HepG2 (cell line): ENCODE measurements at regions not wholly inside any gene's neighbourhood (a gene's known extent, or its start where the extent isn't known, plus 50 kb on each side); places are given as distances from the start of the nearest gene placed in this dataset.

ENCODE experiments used
- ATAC-seq: fragments of 200-7000 bp; cut with Tn5 transposase; 3 replicates; pipeline ENCODE4 v1.9.1; 2020; ENCODE audit warnings: mild to moderate bottlenecking, moderate library complexity
- BruUV-seq: library from RNA; stranded (reverse); fragments of 400-500 nt; replicated peaks from 2 replicates; lab custom pipeline; 2021; lab: Mats Ljungman, UMichigan
- CTCF ChIA-PET: fragments of 300-600 bp; formaldehyde crosslinking; extraction: SDS; loops from one replicate; lab custom pipeline; 2021; ENCODE audit warnings: low total read pairs, inconsistent platforms, low intra/inter-chr PET ratio; lab: Yijun Ruan, JAX
- POLR2A ChIA-PET: fragments of 350-600 bp; sonication (Branson Sonifier 250); formaldehyde crosslinking; loops from one replicate; lab custom pipeline; 2020; ENCODE audit warnings: antibody characterized with exemption, inconsistent platforms; lab: Yijun Ruan, JAX
- DNase-seq: peaks from one replicate; pipeline ENCODE4 v3.0.0-alpha.2; 2015; ENCODE audit warnings: low spot score
- FAIRE-seq: peaks from 3 replicates; lab custom pipeline; 2011; peaks lifted over from hg19 to GRCh38; lab: Jason Lieb, UNC
- H2AFZ ChIP-seq: one replicate; pipeline ENCODE4 v1.6.1; 2011; ENCODE audit warnings: low read length, inconsistent platforms
- H3K27ac ChIP-seq: fragments of 300-600 bp; 3 replicates; pipeline ENCODE4 v1.8.0; 2011; ENCODE audit warnings: mixed run types, mild to moderate bottlenecking, mixed read lengths, low read length, inconsistent platforms; ENCODE audit not compliant: insufficient read depth; ENCODE audit errors: extremely low read length
- H3K27me3 ChIP-seq, 2 experiments: fragments of 200-600 bp in 1 of 2; 2 replicates in 1 of 2; 3 replicates in 1 of 2; pipeline versions ENCODE4 v1.6.0 to v1.8.0; 2011; ENCODE audit warnings: low read length in 2 of 2, mild to moderate bottlenecking in 2 of 2, moderate library complexity in 2 of 2, inconsistent platforms in 1 of 2; ENCODE audit not compliant: insufficient read depth in 2 of 2, control insufficient read depth in 1 of 2
- H3K36me3 ChIP-seq, 2 experiments: fragments of 200-600 bp in 1 of 2; replicated peaks in 1 of 2; 2 replicates in 1 of 2; 3 replicates in 1 of 2; pipeline versions ENCODE4 v1.5.1 to v1.8.0; 2011; ENCODE audit warnings: low read length in 2 of 2, inconsistent platforms in 1 of 2; ENCODE audit not compliant: insufficient read depth in 2 of 2, control insufficient read depth in 1 of 2
- H3K4me1 ChIP-seq: 2 replicates; pipeline ENCODE4 v1.5.1; 2012; ENCODE audit warnings: low read length, inconsistent platforms; ENCODE audit not compliant: insufficient read depth
- H3K4me2 ChIP-seq: 2 replicates; pipeline ENCODE4 v1.6.0; 2011; ENCODE audit warnings: low read depth, low read length, inconsistent platforms
- H3K4me3 ChIP-seq, 3 experiments: fragments of 200-600 bp in 1 of 3; sonication (generic), shearing (Covaris generic) in 1 of 3; replicated peaks in 1 of 3; 2 replicates each; pipeline ENCODE4 v1.5.1; 2011 to 2016; ENCODE audit warnings: low read length in 3 of 3, inconsistent platforms in 2 of 3, low read depth in 2 of 3, mild to moderate bottlenecking in 2 of 3, control low read depth in 1 of 3, mixed read lengths in 1 of 3; ENCODE audit not compliant: insufficient read depth in 1 of 3
- H3K79me2 ChIP-seq: one replicate; pipeline ENCODE4 v1.6.1; 2011; ENCODE audit warnings: low read length, inconsistent platforms; ENCODE audit not compliant: insufficient read depth
- H3K9ac ChIP-seq: 2 replicates; pipeline ENCODE4 v1.6.0; 2011; ENCODE audit warnings: mild to moderate bottlenecking, low read depth, low read length, inconsistent platforms; ENCODE audit not compliant: insufficient read depth
- H3K9me3 ChIP-seq: 2 replicates; pipeline ENCODE4 v1.5.1; 2012; ENCODE audit warnings: mild to moderate bottlenecking, low read length
- H4K20me1 ChIP-seq: 2 replicates; pipeline ENCODE4 v1.6.0; 2011; ENCODE audit warnings: inconsistent platforms, mild to moderate bottlenecking, low read length, moderate library complexity; ENCODE audit not compliant: insufficient read depth
- HOXD1 ChIP-seq: sonication (generic); formaldehyde crosslinking; IDR thresholded peaks from 2 replicates; pipeline ENCODE4 v1.5.0; 2020; ENCODE audit warnings: missing genetic modification reagents
- JUND ChIP-seq: sonication (generic); formaldehyde crosslinking; IDR thresholded peaks from 2 replicates; pipeline ENCODE4 v1.8.0; 2022; ENCODE audit warnings: mild to moderate bottlenecking, missing genetic modification reagents
- KLF11 ChIP-seq: IDR thresholded peaks from 2 replicates; pipeline ENCODE4 v1.6.1; 2016; ENCODE audit warnings: missing compliant biosample characterization
- NFRKB ChIP-seq: fragments of 450-650 bp; IDR thresholded peaks from 2 replicates; pipeline ENCODE4 v1.6.1; 2017
- RAD51 ChIP-seq: fragments of 450-650 bp; IDR thresholded peaks from 2 replicates; pipeline ENCODE4 v1.6.1; 2016; ENCODE audit warnings: borderline replicate concordance
- SRSF1 ChIP-seq: fragments of 200-400 bp; formaldehyde crosslinking; optimal IDR thresholded peaks from 2 replicates; pipeline ENCODE3; 2017; ENCODE audit warnings: mild to moderate bottlenecking, low read depth, low read length, moderate library complexity
- TBX3 ChIP-seq: fragments of 450-650 bp; IDR thresholded peaks from 2 replicates; pipeline ENCODE4 v1.6.1; 2017; ENCODE audit warnings: antibody characterized with exemption, mild to moderate bottlenecking, inconsistent platforms, borderline replicate concordance
- ZNF776 ChIP-seq: sonication (generic); formaldehyde crosslinking; IDR thresholded peaks from 2 replicates; pipeline ENCODE4 v1.4.0; 2020; ENCODE audit warnings: mild to moderate bottlenecking, missing genetic modification reagents
- ZNF83 ChIP-seq: sonication (generic); formaldehyde crosslinking; IDR thresholded peaks from 2 replicates; pipeline ENCODE4 v1.4.0; 2020; ENCODE audit warnings: missing genetic modification reagents, mild to moderate bottlenecking, borderline replicate concordance
- WGBS: methylation state at CpG from one replicate; pipeline ENCODE4 v1.1.6; 2017; ENCODE audit warnings: low lambda C conversion rate; 5-methylcytosine and 5-hydroxymethylcytosine counted together
- in situ Hi-C: cut with HindIII; loops from 2 replicates; pipeline ENCODE4 v1.10.0; 2017; ENCODE audit warnings: low pct_unique_long_range_greater_than_20kb; ENCODE audit not compliant: extremely low pct_ligation_motif_present
- intact Hi-C: fragments of 100-400 bp; cut with micrococcal nuclease; formaldehyde crosslinking; loops from one replicate; pipeline ENCODE4 v1.10.0; 2022; ENCODE audit not compliant: unreplicated experiment
- TF ChIP-seq, protein P1 (sequence below), 2 experiments: sonication (generic) in 1 of 2; formaldehyde crosslinking in 1 of 2; IDR thresholded peaks; 2 replicates each; pipeline versions ENCODE4 v1.4.0 to v1.6.1; 2018 to 2020; ENCODE audit warnings: missing genetic modification reagents in 2 of 2, borderline replicate concordance in 1 of 2, low read depth in 1 of 2, mild to moderate bottlenecking in 1 of 2, missing biosample characterization in 1 of 2
- TF ChIP-seq, protein P2 (sequence below): sonication (generic); formaldehyde crosslinking; IDR thresholded peaks from 2 replicates; pipeline ENCODE4 v1.4.0; 2020; ENCODE audit warnings: missing genetic modification reagents
- TF ChIP-seq, protein P3 (sequence below): sonication (generic); formaldehyde crosslinking; IDR thresholded peaks from 2 replicates; pipeline ENCODE4; 2020; ENCODE audit warnings: missing genetic modification reagents, mild to moderate bottlenecking, borderline replicate concordance
- TF ChIP-seq, protein P4 (sequence below): sonication (generic); formaldehyde crosslinking; IDR thresholded peaks from 2 replicates; pipeline ENCODE4 v1.5.0; 2020; ENCODE audit warnings: mild to moderate bottlenecking, missing genetic modification reagents

DNA sequence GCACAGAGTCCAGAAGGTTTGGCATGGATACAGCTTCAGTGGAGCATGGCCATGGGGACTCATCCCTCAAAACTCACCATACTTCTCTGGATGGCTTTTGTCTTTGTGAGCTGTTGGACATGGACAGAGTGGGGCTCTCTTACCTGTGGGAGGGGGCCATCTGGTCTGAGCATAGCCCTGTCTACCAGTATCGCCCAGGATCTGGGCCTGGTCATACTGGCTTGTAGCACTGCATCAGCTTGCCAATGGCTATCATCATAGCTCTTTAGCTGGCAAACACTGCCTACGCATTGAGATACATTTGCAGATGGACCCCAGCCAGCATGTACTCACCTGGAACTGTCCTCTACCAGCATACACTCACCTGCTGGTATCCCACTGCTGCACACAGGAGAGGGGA is 975.2 kb upstream of the NOVA1 start:
- ATAC-seq (no peak; the same call in 2 of the 3 replicates), DNase-seq (no peak), FAIRE-seq (no peak)
- H2AFZ ChIP-seq: no peak overlapping the region
- no peaks in the 10 kb centered on the region for H4K20me1 ChIP-seq
- peaks cover 90% of the 10 kb centered on the region for H3K9me3 ChIP-seq
- H3K4me1 ChIP-seq: no peaks in the 10 kb centered on the region
- BruUV-seq: no TSS peak
- 0% methylated on average over 2 of the region's 2 CpGs for WGBS
- in situ Hi-C loops (no loop called here), intact Hi-C loops (no loop called here)
- no peak overlapping the region for H3K4me2 ChIP-seq
- H3K79me2 ChIP-seq: no peaks in the 10 kb centered on the region
- POLR2A ChIA-PET: no interaction called here
- no peak overlapping the region for H3K4me3 ChIP-seq
- H3K36me3 ChIP-seq: no peaks in the 10 kb centered on the region
- no peak overlapping the region for H3K27ac ChIP-seq
- H3K9ac ChIP-seq: no peak overlapping the region
- H3K27me3 ChIP-seq: no peaks in the 10 kb centered on the region
- CTCF ChIA-PET: no interaction called here
- no peak for TF ChIP-seq ZNF83
- TF ChIP-seq JUND: no peak
- TF ChIP-seq TBX3: no peak
- TF ChIP-seq, protein P1, sequence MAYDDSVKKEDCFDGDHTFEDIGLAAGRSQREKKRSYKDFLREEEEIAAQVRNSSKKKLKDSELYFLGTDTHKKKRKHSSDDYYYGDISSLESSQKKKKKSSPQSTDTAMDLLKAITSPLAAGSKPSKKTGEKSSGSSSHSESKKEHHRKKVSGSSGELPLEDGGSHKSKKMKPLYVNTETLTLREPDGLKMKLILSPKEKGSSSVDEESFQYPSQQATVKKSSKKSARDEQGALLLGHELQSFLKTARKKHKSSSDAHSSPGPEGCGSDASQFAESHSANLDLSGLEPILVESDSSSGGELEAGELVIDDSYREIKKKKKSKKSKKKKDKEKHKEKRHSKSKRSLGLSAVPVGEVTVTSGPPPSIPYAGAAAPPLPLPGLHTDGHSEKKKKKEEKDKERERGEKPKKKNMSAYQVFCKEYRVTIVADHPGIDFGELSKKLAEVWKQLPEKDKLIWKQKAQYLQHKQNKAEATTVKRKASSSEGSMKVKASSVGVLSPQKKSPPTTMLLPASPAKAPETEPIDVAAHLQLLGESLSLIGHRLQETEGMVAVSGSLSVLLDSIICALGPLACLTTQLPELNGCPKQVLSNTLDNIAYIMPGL (CRISPR knock-in tag; IDR thresholded peaks at IDR 0.05; ENCODE audit: borderline replicate concordance in 1 of 2, low read depth in 1 of 2): no peak
- TF ChIP-seq RAD51: no peak
- TF ChIP-seq, protein P2, sequence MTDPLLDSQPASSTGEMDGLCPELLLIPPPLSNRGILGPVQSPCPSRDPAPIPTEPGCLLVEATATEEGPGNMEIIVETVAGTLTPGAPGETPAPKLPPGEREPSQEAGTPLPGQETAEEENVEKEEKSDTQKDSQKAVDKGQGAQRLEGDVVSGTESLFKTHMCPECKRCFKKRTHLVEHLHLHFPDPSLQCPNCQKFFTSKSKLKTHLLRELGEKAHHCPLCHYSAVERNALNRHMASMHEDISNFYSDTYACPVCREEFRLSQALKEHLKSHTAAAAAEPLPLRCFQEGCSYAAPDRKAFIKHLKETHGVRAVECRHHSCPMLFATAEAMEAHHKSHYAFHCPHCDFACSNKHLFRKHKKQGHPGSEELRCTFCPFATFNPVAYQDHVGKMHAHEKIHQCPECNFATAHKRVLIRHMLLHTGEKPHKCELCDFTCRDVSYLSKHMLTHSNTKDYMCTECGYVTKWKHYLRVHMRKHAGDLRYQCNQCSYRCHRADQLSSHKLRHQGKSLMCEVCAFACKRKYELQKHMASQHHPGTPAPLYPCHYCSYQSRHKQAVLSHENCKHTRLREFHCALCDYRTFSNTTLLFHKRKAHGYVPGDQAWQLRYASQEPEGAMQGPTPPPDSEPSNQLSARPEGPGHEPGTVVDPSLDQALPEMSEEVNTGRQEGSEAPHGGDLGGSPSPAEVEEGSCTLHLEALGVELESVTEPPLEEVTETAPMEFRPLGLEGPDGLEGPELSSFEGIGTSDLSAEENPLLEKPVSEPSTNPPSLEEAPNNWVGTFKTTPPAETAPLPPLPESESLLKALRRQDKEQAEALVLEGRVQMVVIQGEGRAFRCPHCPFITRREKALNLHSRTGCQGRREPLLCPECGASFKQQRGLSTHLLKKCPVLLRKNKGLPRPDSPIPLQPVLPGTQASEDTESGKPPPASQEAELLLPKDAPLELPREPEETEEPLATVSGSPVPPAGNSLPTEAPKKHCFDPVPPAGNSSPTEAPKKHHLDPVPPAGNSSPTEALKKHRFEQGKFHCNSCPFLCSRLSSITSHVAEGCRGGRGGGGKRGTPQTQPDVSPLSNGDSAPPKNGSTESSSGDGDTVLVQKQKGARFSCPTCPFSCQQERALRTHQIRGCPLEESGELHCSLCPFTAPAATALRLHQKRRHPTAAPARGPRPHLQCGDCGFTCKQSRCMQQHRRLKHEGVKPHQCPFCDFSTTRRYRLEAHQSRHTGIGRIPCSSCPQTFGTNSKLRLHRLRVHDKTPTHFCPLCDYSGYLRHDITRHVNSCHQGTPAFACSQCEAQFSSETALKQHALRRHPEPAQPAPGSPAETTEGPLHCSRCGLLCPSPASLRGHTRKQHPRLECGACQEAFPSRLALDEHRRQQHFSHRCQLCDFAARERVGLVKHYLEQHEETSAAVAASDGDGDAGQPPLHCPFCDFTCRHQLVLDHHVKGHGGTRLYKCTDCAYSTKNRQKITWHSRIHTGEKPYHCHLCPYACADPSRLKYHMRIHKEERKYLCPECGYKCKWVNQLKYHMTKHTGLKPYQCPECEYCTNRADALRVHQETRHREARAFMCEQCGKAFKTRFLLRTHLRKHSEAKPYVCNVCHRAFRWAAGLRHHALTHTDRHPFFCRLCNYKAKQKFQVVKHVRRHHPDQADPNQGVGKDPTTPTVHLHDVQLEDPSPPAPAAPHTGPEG (CRISPR knock-in tag): no peak
- TF ChIP-seq ZNF776 (CRISPR knock-in tag): no peak
- no peak for TF ChIP-seq HOXD1 (CRISPR knock-in tag)
- TF ChIP-seq, protein P3, sequence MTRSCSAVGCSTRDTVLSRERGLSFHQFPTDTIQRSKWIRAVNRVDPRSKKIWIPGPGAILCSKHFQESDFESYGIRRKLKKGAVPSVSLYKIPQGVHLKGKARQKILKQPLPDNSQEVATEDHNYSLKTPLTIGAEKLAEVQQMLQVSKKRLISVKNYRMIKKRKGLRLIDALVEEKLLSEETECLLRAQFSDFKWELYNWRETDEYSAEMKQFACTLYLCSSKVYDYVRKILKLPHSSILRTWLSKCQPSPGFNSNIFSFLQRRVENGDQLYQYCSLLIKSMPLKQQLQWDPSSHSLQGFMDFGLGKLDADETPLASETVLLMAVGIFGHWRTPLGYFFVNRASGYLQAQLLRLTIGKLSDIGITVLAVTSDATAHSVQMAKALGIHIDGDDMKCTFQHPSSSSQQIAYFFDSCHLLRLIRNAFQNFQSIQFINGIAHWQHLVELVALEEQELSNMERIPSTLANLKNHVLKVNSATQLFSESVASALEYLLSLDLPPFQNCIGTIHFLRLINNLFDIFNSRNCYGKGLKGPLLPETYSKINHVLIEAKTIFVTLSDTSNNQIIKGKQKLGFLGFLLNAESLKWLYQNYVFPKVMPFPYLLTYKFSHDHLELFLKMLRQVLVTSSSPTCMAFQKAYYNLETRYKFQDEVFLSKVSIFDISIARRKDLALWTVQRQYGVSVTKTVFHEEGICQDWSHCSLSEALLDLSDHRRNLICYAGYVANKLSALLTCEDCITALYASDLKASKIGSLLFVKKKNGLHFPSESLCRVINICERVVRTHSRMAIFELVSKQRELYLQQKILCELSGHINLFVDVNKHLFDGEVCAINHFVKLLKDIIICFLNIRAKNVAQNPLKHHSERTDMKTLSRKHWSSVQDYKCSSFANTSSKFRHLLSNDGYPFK (CRISPR knock-in tag): no peak
- TF ChIP-seq, protein P4, sequence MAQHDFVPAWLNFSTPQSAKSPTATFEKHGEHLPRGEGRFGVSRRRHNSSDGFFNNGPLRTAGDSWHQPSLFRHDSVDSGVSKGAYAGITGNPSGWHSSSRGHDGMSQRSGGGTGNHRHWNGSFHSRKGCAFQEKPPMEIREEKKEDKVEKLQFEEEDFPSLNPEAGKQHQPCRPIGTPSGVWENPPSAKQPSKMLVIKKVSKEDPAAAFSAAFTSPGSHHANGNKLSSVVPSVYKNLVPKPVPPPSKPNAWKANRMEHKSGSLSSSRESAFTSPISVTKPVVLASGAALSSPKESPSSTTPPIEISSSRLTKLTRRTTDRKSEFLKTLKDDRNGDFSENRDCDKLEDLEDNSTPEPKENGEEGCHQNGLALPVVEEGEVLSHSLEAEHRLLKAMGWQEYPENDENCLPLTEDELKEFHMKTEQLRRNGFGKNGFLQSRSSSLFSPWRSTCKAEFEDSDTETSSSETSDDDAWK (CRISPR knock-in tag): no peak
- no peak for TF ChIP-seq KLF11 (CRISPR knock-in tag)
- TF ChIP-seq SRSF1: no peak
- TF ChIP-seq NFRKB: no peak
